ENCODE measurements at regions not wholly inside any gene's neighbourhood (a gene's known extent, or its start where the extent isn't known, plus 50 kb on each side); places are given as distances from the start of the nearest gene placed in this dataset.

DNA sequence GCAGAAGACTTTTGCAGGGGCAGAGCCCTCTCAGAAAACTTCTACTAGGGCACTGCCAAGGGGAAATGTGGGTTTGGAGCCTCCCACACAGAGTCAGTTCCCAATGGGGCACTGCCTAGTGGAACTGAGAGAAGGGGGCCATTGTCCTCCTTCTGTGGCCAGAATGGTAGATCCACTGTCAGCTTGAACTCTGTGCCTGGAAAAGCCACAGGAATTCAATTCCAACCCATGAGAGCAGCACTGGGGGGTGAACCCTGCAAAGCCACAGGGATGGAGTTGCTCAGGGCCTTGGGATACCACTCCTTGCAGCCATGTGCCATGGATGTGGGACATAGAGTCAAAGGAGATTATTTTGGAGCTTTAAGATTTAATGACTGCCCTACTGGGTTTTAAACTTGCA lies 262.2 kb upstream of the SEMA3C start:
- TF ChIP-seq, protein P1, sequence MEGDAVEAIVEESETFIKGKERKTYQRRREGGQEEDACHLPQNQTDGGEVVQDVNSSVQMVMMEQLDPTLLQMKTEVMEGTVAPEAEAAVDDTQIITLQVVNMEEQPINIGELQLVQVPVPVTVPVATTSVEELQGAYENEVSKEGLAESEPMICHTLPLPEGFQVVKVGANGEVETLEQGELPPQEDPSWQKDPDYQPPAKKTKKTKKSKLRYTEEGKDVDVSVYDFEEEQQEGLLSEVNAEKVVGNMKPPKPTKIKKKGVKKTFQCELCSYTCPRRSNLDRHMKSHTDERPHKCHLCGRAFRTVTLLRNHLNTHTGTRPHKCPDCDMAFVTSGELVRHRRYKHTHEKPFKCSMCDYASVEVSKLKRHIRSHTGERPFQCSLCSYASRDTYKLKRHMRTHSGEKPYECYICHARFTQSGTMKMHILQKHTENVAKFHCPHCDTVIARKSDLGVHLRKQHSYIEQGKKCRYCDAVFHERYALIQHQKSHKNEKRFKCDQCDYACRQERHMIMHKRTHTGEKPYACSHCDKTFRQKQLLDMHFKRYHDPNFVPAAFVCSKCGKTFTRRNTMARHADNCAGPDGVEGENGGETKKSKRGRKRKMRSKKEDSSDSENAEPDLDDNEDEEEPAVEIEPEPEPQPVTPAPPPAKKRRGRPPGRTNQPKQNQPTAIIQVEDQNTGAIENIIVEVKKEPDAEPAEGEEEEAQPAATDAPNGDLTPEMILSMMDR (IDR thresholded peaks at IDR 0.05; ENCODE audit: insufficient read depth, low read depth, low read length) = no peak
- no peak for TF ChIP-seq EZH2 (IDR thresholded peaks at IDR 0.05; ENCODE audit: insufficient read depth, low read length)
- Histone ChIP-seq H3K9ac (ENCODE audit: low read length) (no peak overlapping the region), H3K4me3 (ENCODE audit: insufficient read depth, low read depth, low read length) (no peak overlapping the region), H3K4me1 (ENCODE audit: insufficient read depth, low read length) (no peaks in the 10 kb centered on the region), H3K27me3 (ENCODE audit: insufficient read depth, low read length) (no peaks in the 10 kb centered on the region), H3K4me2 (ENCODE audit: low read length) (no peak overlapping the region), H3K36me3 (ENCODE audit: insufficient read depth, low read length) (no peaks in the 10 kb centered on the region), H2AFZ (ENCODE audit: low read depth, low read length) (no peak overlapping the region), H4K20me1 (ENCODE audit: insufficient read depth, low read length) (no peaks in the 10 kb centered on the region), H3K79me2 (ENCODE audit: insufficient read depth, low read length) (no peaks in the 10 kb centered on the region), H3K27ac (ENCODE audit: low read depth, low read length) (no peak overlapping the region), H3K9me3 (ENCODE audit: insufficient read depth, low read depth, low read length) (no peaks in the 10 kb centered on the region)
- DNase-seq (ENCODE audit: low read depth) (no peak), FAIRE-seq (no peak)
- Mint-ChIP-seq H3K27me3 (ENCODE audit: low read depth, unreplicated experiment) (no peaks in the 10 kb centered on the region), H3K4me1 (ENCODE audit: low read depth, unreplicated experiment) (no peaks in the 10 kb centered on the region), H3K36me3 (ENCODE audit: low read depth, unreplicated experiment) (no peaks in the 10 kb centered on the region), H3K9me3 (ENCODE audit: unreplicated experiment) (peaks cover 6% of the 10 kb centered on the region), H3K4me3 (ENCODE audit: unreplicated experiment) (no peak overlapping the region), H3K27ac (ENCODE audit: unreplicated experiment) (no peak overlapping the region)

DNA sequence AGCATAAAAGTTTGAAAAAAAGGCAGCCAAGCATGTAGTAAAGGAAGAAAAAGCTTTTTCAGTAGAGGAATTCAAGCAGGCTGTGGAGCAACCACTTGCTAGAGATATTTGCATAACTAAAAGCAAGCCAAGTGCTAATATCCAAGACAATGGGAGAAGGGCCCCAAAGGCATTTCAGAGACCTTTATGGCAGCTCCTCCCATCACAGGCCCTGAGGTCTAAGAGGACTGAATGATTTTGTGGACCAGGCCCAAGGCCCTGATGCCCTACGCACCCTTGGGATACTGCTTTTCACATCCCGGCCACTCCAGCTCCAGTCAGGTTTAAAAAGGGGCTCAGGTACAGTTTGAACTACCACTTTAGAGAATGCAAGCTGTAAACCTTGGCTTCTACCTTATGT lies 261.7 kb upstream of the SEMA3C start:
- Histone ChIP-seq H3K36me3 (ENCODE audit: insufficient read depth, low read length) (no peaks in the 10 kb centered on the region), H2AFZ (ENCODE audit: low read depth, low read length) (no peak overlapping the region), H3K4me3 (ENCODE audit: insufficient read depth, low read depth, low read length) (no peak overlapping the region), H3K27me3 (ENCODE audit: insufficient read depth, low read length) (no peaks in the 10 kb centered on the region), H3K9me3 (ENCODE audit: insufficient read depth, low read depth, low read length) (no peaks in the 10 kb centered on the region), H3K9ac (ENCODE audit: low read length) (no peak overlapping the region), H3K4me1 (ENCODE audit: insufficient read depth, low read length) (peaks cover 2% of the 10 kb centered on the region), H3K79me2 (ENCODE audit: insufficient read depth, low read length) (no peaks in the 10 kb centered on the region), H4K20me1 (ENCODE audit: insufficient read depth, low read length) (no peaks in the 10 kb centered on the region), H3K27ac (ENCODE audit: low read depth, low read length) (no peak overlapping the region), H3K4me2 (ENCODE audit: low read length) (no peak overlapping the region)
- Mint-ChIP-seq H3K36me3 (ENCODE audit: low read depth, unreplicated experiment) (no peaks in the 10 kb centered on the region), H3K4me1 (ENCODE audit: low read depth, unreplicated experiment) (no peaks in the 10 kb centered on the region), H3K9me3 (ENCODE audit: unreplicated experiment) (peaks cover 6% of the 10 kb centered on the region), H3K27me3 (ENCODE audit: low read depth, unreplicated experiment) (no peaks in the 10 kb centered on the region), H3K4me3 (ENCODE audit: unreplicated experiment) (no peak overlapping the region), H3K27ac (ENCODE audit: unreplicated experiment) (no peak overlapping the region)
- TF ChIP-seq EZH2 (IDR thresholded peaks at IDR 0.05; ENCODE audit: insufficient read depth, low read length) = no peak
- TF ChIP-seq, protein P1 (IDR thresholded peaks at IDR 0.05; ENCODE audit: insufficient read depth, low read depth, low read length) = no peak
- no peak for FAIRE-seq
- no peak for DNase-seq (ENCODE audit: low read depth)

DNA sequence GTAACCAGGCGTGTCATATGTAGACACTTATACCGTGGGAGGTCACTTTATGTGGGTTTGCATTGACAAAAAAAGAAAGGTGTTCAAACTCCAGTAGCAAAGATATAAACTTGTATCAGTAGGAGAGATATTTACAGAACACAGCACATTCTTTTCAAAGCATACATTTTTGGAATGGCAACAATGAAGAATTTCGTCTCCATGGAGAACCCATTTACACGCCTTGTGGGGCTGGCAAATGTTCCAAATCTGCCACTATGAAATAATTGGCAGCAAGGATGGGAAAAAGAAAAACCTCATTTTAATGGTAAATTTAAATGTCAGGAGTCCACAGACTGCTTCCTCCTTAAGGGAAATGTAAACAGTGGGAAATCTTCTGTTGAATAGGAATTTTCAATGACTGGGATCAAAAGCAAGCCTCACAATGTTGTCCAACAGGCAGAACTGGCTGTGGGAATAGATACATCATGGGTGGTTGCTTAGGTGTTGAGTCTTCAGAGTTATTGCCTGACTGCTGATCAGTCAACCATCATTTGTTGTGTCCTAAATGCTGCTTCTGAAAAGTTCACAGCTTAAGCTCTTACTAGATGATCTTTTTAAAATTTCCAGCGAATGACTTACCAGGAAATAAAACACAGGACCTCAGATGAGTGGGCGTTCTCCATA lies 256.6 kb upstream of the SEMA3C start:
- H3K9me3 ChIP-seq (ENCODE audit: insufficient read depth, low read depth, low read length) = no peaks in the 10 kb centered on the region
- H3K4me1 Mint-ChIP-seq (ENCODE audit: low read depth, unreplicated experiment) = peaks cover 9% of the 10 kb centered on the region
- no peaks in the 10 kb centered on the region for H4K20me1 ChIP-seq (ENCODE audit: insufficient read depth, low read length)
- H3K4me3 Mint-ChIP-seq (ENCODE audit: unreplicated experiment) = no peak overlapping the region
- TF ChIP-seq, protein P1 (IDR thresholded peaks at IDR 0.05; ENCODE audit: insufficient read depth, low read depth, low read length) = no peak
- no peak for TF ChIP-seq EZH2 (IDR thresholded peaks at IDR 0.05; ENCODE audit: insufficient read depth, low read length)
- no peaks in the 10 kb centered on the region for H3K36me3 ChIP-seq (ENCODE audit: insufficient read depth, low read length)
- no peak overlapping the region for H3K27ac Mint-ChIP-seq (ENCODE audit: unreplicated experiment)
- peaks cover 6% of the 10 kb centered on the region for H3K9me3 Mint-ChIP-seq (ENCODE audit: unreplicated experiment)
- no peaks in the 10 kb centered on the region for H3K27me3 Mint-ChIP-seq (ENCODE audit: low read depth, unreplicated experiment)
- no peak overlapping the region for H3K4me3 ChIP-seq (ENCODE audit: insufficient read depth, low read depth, low read length)
- peaks cover 16% of the 10 kb centered on the region for H3K4me1 ChIP-seq (ENCODE audit: insufficient read depth, low read length)
- H3K9ac ChIP-seq (ENCODE audit: low read length) = no peak overlapping the region
- H3K27me3 ChIP-seq (ENCODE audit: insufficient read depth, low read length) = no peaks in the 10 kb centered on the region
- no peaks in the 10 kb centered on the region for H3K36me3 Mint-ChIP-seq (ENCODE audit: low read depth, unreplicated experiment)
- DNase-seq (ENCODE audit: low read depth) = no peak
- no peak for FAIRE-seq
- H3K4me2 ChIP-seq (ENCODE audit: low read length) = no peak overlapping the region
- H3K27ac ChIP-seq (ENCODE audit: low read depth, low read length) = no peak overlapping the region
- H2AFZ ChIP-seq (ENCODE audit: low read depth, low read length) = no peak overlapping the region
- H3K79me2 ChIP-seq (ENCODE audit: insufficient read depth, low read length) = no peaks in the 10 kb centered on the region

All from astrocyte (in vitro differentiated cells and primary cell).